ENCODE measurements at regions not wholly inside any gene's neighbourhood (a gene's known extent, or its start where the extent isn't known, plus 50 kb on each side); places are given as distances from the start of the nearest gene placed in this dataset.

DNA sequence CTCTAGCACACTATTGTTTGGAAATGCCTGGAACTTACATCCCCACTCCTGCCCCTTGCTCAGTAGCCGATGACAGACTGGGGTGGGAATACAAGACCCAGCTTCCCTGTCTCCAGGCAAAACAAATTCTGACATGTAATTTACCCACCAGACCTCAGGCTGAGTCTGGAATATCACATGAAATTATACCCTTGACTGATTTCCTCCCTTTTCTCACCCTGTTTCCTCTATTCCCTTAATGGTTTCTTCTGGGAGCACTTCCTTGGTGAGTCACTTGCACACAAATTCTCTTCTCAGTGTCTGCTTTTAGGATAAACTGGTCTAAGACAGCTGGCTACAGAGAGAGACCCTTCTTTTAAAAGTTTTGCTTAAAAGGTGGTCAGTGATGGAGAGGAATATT, 65.8 kb upstream of the DIPK2B start:
- TF ChIP-seq POLR2AphosphoS5 (IDR thresholded peaks at IDR 0.05) = no peak
- no peak for TF ChIP-seq POLR2A (IDR thresholded peaks at IDR 0.05)
- TF ChIP-seq, protein P1, sequence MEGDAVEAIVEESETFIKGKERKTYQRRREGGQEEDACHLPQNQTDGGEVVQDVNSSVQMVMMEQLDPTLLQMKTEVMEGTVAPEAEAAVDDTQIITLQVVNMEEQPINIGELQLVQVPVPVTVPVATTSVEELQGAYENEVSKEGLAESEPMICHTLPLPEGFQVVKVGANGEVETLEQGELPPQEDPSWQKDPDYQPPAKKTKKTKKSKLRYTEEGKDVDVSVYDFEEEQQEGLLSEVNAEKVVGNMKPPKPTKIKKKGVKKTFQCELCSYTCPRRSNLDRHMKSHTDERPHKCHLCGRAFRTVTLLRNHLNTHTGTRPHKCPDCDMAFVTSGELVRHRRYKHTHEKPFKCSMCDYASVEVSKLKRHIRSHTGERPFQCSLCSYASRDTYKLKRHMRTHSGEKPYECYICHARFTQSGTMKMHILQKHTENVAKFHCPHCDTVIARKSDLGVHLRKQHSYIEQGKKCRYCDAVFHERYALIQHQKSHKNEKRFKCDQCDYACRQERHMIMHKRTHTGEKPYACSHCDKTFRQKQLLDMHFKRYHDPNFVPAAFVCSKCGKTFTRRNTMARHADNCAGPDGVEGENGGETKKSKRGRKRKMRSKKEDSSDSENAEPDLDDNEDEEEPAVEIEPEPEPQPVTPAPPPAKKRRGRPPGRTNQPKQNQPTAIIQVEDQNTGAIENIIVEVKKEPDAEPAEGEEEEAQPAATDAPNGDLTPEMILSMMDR (IDR thresholded peaks at IDR 0.05) = no peak
- no peak for TF ChIP-seq EP300 (IDR thresholded peaks at IDR 0.05; ENCODE audit: low read depth)

Data from transverse colon (tissue), 4 donors.